Kidney capillary endothelial cell (primary cell): ENCODE measurements at regions not wholly inside any gene's neighbourhood (a gene's known extent, or its start where the extent isn't known, plus 50 kb on each side); places are given as distances from the start of the nearest gene placed in this dataset.

ENCODE experiments used
- DNase-seq: peaks from one replicate; pipeline ENCODE4 v3.0.0-alpha.2; 2018; ENCODE audit warnings: low spot score

GRCh38 chr13:107864543-107865317, 350.6 kb downstream of the LIG4 start:
- DNase-seq = peak; percentile 66

GRCh38 chr13:107860284-107860683, 355.1 kb downstream of the LIG4 start:
- DNase-seq = no peak

GRCh38 chr13:107854880-107855279, 360.5 kb downstream of the LIG4 start:
- DNase-seq = no peak

- no peak for DNase-seq
These were observed 363.3 kb downstream of the LIG4 start for GRCh38 chr13:107852072-107852471.

GRCh38 chr13:107851670-107852069, 363.7 kb downstream of the LIG4 start:
- no peak for DNase-seq

- DNase-seq = no peak
These were observed 367.9 kb downstream of the LIG4 start for GRCh38 chr13:107847406-107847805.

- no peak for DNase-seq
These were observed 368.7 kb downstream of the LIG4 start for GRCh38 chr13:107846642-107847041.

- no peak for DNase-seq
These were observed 369.4 kb downstream of the LIG4 start for GRCh38 chr13:107845911-107846310.

GRCh38 chr13:107843681-107844080, 371.7 kb downstream of the LIG4 start:
- no peak for DNase-seq

GRCh38 chr13:107843281-107843680, 372.1 kb downstream of the LIG4 start:
- no peak for DNase-seq

- DNase-seq = peak; percentile 71
These were observed 372.7 kb downstream of the LIG4 start for GRCh38 chr13:107842562-107843180.

- no peak for DNase-seq
These were observed 376.7 kb downstream of the LIG4 start for GRCh38 chr13:107838588-107839161.

- no peak for DNase-seq
These were observed 378.7 kb downstream of the LIG4 start for GRCh38 chr13:107836685-107837084.

- no peak for DNase-seq
These were observed 379.9 kb downstream of the LIG4 start for GRCh38 chr13:107835339-107836018.

GRCh38 chr13:107834717-107835116, 380.6 kb downstream of the LIG4 start:
- DNase-seq = peak; percentile 22

GRCh38 chr13:107834281-107834680, 381.1 kb downstream of the LIG4 start:
- no peak for DNase-seq

GRCh38 chr13:107832500-107833100, 382.7 kb downstream of the LIG4 start:
- DNase-seq = no peak

- DNase-seq = no peak
These were observed 384.5 kb downstream of the LIG4 start for GRCh38 chr13:107830804-107831203.

GRCh38 chr13:107827840-107828549, 387.3 kb downstream of the LIG4 start:
- no peak for DNase-seq

- no peak for DNase-seq
These were observed 390.7 kb downstream of the LIG4 start for GRCh38 chr13:107824635-107825034.

GRCh38 chr13:107822006-107822405, 393.3 kb downstream of the LIG4 start:
- no peak for DNase-seq

GRCh38 chr13:107821492-107821891, 393.8 kb downstream of the LIG4 start:
- DNase-seq = no peak
